ENCODE measurements at regions not wholly inside any gene's neighbourhood (a gene's known extent, or its start where the extent isn't known, plus 50 kb on each side); places are given as distances from the start of the nearest gene placed in this dataset.

DNA sequence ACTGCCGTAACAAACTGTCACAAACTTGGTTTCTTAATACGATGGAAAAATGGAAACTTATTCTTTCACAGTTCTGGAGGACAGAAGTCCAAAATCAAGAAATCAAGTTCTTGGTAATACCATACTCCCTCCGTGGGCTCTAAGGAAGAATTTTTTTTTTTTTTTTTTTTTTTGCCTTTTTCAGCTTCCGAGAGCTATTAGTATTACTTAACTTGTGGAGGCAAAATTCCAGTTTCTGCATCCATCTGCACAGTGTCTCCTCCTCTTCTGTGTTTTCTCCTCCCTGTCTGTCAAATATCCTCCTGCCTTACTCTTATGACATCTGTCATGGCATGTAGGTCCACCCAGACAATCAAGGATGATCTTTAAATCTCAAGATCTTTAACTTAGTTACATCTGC lies 426.6 kb downstream of the SPRY1 start:
- no peak for TF ChIP-seq POLR2A (IDR thresholded peaks at IDR 0.05; ENCODE audit: low read length)
- TF ChIP-seq GATA1 (IDR thresholded peaks at IDR 0.05; ENCODE audit: low read depth, low read length): no peak

Data from erythroblast (primary cell).